ENCODE measurements at regions not wholly inside any gene's neighbourhood (a gene's known extent, or its start where the extent isn't known, plus 50 kb on each side); places are given as distances from the start of the nearest gene placed in this dataset.

DNA sequence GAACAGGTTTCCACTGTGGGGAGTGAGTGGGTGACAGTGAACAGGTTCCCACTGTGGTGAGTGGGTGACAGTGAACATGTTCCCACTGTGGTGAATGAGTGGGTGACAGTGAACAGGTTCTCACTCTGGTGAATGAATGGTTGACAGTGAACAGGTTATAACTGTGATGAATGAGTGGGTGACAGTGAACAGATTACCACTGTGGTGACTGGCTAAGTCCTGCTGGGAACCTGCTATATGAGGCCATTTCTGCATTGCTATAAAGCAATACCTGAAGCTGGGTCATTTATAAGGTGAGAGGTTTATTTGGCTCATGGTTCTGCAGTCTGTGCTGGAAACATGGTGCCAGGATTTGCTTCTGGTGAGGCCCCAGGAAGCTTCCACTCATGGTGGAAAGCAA, 637.1 kb downstream of the UQCRFS1 start:
- TF ChIP-seq CTCF (conservative IDR thresholded peaks at IDR 0.05; ENCODE audit: low read length): no peak
- no peak for TF ChIP-seq EZH2phosphoT487 (IDR thresholded peaks at IDR 0.05; ENCODE audit: borderline replicate concordance)

All from Loucy (cell line).